ACHN (cell line): ENCODE measurements at regions not wholly inside any gene's neighbourhood (a gene's known extent, or its start where the extent isn't known, plus 50 kb on each side); places are given as distances from the start of the nearest gene placed in this dataset.
A peak's percentile ranks its signal among the peaks of the same experiment; 100 is the strongest.
"Not testable (repeated sequence)": the region's sequence is repeated elsewhere in the genome, so short reads cannot be mapped to it uniquely, and the experiment has no call there.

Experiments used
- DNase-seq: peaks from one replicate; pipeline ENCODE4 v3.0.0-alpha.2; 2015
- in situ Hi-C: cut with HindIII; loops from 2 replicates; pipeline ENCODE4 v1.10.0; 2017; ENCODE audit warnings: low sequenced_read_pairs, low pct_ligation_motif_present, low pct_unique_long_range_greater_than_20kb

- DNase-seq, result no peak
- in situ Hi-C loops, result loop anchor here (10.0 kb wide), 1 partner anchor 137 kb away; no protein-coding TSS in a partner anchor
Measured at GRCh38 chr7:55288070-55288824, 76.9 kb upstream of the LANCL2 start.

GRCh38 chr7:55296070-55296469 is 69.1 kb upstream of the LANCL2 start:
- DNase-seq, result no peak
- in situ Hi-C loops, result no loop called here

GRCh38 chr7:55299273-55299967 is 65.7 kb upstream of the LANCL2 start:
- in situ Hi-C loops, result no loop called here
- DNase-seq, result no peak

- DNase-seq, result no peak
- in situ Hi-C loops, result no loop called here
Measured at GRCh38 chr7:55303220-55303619, 61.9 kb upstream of the LANCL2 start.

GRCh38 chr7:55304018-55304762 is 60.9 kb upstream of the LANCL2 start:
- in situ Hi-C loops, result no loop called here
- DNase-seq, result no peak

GRCh38 chr7:55305135-55305534 is 60.0 kb upstream of the LANCL2 start:
- DNase-seq, result no peak

GRCh38 chr7:55306331-55306730 is 58.8 kb upstream of the LANCL2 start:
- in situ Hi-C loops, result no loop called here
- DNase-seq, result no peak

More at GRCh38 chr7:55305135-55305534, 60.0 kb upstream of the LANCL2 start:
- in situ Hi-C loops, result no loop called here

GRCh38 chr7:55307123-55307916 is 57.8 kb upstream of the LANCL2 start:
- peak; percentile 20 for DNase-seq

GRCh38 chr7:55308186-55308929 is 56.8 kb upstream of the LANCL2 start:
- in situ Hi-C loops, result no loop called here
- DNase-seq, result peak; percentile 14

More at GRCh38 chr7:55307123-55307916, 57.8 kb upstream of the LANCL2 start:
- in situ Hi-C loops, result no loop called here

- DNase-seq, result no peak
- in situ Hi-C loops, result no loop called here
Measured at GRCh38 chr7:55309040-55309991, 55.8 kb upstream of the LANCL2 start.

- in situ Hi-C loops, result no loop called here
- DNase-seq, result no peak
Measured at GRCh38 chr7:55310287-55311025, 54.7 kb upstream of the LANCL2 start.

- DNase-seq, in situ Hi-C loops: not testable (repeated sequence)
Measured at GRCh38 chr7:55311892-55312291, 53.2 kb upstream of the LANCL2 start.

- DNase-seq, in situ Hi-C loops: not testable (repeated sequence)
Measured at GRCh38 chr7:55313671-55314070, 51.5 kb upstream of the LANCL2 start.

- DNase-seq, result no peak
- in situ Hi-C loops, result no loop called here
Measured at GRCh38 chr7:55314967-55315366, 50.2 kb upstream of the LANCL2 start.
